ENCODE measurements at regions not wholly inside any gene's neighbourhood (a gene's known extent, or its start where the extent isn't known, plus 50 kb on each side); places are given as distances from the start of the nearest gene placed in this dataset.

DNA sequence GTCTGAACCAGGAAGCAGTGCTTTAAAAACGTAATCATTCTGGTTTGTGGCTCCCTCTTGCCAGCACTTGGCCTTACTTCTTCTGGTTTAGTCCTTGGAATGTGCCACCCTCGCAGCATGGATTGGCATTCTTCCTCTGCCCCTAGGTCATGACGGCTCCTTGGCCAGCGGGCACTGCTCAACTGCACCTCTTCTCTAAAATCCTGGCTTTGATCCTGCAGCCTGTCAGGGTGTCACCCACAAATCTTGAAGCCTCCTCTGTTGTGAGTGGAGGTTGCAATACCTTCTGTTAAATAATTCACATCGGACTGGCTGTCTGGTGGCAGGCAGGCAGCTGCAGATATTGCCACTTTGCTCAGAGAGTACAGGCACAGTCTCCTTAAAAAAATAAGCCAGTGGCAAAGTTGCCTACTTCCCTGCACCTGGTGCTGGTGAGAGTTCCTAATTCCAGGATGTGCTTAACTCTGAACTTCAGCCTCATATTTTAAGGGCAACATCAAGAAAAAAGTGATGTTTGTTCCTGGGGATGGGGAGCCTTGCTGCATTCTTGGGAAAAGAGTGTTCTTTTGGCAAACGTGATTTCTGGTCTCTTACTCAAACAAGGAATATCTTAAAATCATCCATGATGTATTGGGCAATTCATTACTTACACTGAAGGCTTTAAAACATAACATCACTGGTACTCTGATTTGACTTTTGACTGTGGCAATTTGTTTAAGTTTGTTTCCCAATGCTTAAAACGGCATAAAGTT, 179.8 kb downstream of the FOXA2 start:
- no peak for DNase-seq (ENCODE audit: low spot score)

DNA sequence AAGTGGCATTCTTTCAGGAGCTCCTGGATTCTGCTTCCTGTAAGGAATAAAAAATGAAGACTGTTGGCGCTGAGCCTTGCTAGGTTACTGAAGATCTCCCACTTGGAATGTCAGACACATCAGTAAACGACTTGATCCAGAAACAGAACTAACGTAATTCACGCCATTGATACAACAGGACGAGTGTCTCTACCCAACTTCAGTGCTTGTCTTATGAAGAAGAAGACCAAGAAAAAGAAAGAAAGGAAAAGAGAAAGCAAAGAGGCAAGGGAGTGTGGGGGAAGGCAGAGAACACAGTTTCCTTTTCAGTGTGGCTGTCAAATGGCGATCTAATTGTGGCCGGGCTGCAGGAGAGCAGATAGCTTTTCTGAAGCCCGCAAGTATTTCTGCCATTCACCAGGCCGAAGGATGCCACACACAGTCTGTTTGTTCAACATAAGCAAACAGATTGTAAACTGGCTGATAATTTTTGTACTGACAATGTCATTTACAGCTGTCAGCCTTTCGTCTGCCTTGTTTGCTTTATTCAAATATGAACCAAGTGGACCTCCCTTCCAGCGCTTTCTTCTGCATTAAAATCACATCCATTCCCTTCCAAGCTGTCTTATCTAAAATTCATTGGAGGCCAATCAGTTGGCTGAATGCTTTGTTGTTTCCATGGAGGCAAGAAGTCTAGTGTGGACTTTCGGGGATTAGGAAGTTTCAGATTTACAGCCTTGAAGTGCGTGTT, 180.6 kb downstream of the FOXA2 start:
- no peak for DNase-seq (ENCODE audit: low spot score)

DNA sequence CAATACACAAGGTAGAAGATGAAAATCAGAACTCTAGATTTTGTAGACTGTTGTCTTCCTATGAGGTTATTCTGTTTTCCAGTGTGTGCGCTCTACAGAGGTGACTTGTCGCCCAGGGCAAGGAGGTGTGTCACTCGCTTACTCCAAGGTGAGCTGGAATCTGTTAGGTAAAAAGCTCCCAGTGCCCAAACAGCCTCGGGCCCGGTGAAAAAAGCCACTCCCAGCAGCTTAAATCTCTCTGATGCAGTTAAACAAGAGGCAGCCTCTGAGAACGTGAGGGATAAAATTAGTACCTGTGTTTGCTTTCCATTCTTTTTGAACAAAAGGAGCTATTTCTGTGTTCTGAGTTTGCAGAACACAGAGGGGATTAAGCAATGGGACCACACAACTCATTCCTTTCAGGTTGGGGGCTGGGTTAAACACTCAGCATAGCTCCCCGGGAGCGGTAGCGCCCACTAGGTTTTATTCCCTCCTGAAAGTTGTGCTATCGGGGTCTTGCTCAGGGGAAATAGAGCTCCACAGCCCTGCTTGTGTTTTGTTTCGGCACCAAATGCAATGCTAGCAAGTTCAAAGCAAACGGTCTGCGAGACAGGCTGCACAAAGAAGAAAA, 181.2 kb downstream of the FOXA2 start:
- DNase-seq (ENCODE audit: low spot score): no peak

DNA sequence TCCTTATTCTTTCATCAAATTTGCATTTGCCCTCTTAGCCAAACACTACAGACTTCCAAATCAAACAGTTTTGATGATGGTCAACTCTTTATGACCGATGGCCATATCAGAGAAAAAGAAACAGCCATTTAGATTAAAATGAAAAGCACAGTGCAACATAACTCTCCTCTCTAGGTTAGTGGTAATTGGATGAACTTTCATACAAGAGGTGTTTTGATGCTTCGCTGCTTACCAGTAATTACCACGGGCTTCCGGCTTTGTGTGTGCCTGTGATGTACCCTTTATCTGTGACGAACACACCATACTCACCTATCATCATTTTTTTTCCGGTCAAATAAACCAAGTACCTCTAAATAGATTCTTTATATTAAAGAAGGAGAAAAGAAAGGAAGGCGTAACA, 181.8 kb downstream of the FOXA2 start:
- DNase-seq (ENCODE audit: low spot score): no peak

DNA sequence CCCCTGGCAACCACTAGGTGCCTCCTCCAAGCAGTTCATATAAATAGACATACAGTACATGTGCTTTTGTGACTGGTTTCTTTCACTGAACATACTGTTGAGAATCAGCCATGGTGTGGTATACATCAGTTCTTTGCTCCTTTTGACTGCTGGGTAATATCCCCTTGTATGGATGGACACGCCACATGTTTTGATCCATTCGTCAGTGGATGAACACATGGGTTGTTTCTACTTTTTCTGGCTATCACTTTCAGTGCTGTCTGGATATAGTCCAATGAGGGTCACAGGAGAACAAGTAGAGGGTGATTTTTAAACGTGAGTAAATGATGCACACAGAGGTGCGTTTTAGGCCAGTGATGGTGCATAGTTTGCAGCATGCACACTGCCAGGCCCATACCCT, 183.9 kb downstream of the FOXA2 start:
- no peak for DNase-seq (ENCODE audit: low spot score)

DNA sequence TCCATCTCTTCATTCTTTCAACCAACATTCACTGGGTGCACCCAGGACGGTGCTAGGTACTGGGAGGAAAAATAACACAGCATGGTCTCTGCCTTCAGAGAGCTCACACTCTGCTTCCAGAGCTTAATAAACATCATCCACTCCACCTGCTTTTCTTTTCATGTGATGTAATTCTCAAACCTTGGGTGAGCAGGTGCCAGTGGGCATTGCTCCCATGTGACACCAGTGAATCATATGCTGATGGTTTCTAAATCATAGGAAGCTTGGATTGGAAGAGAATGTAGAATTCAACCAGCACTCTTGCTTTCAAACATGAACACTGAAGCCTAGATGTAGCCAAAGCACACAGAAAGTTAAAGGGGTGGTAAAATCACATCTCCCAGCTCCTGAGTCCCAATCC, 189.8 kb downstream of the FOXA2 start:
- DNase-seq (ENCODE audit: low spot score): no peak

DNA sequence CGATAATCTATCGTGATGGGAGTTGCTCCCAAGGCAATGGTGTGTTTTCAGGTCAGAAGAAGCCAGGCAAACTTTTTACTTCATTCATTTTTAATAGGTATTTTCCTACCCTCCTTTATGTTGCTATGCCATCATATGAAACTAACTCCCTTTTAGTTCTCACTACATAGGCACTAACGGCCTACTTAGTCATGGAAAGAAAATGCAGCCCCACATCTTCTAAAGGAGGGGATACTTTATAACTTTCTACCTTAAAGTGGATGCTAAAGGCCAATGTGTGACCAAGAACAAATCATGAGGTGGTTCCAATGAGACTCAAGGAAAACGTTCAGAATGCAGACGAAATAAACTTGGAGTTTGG, 193.8 kb downstream of the FOXA2 start:
- no peak for DNase-seq (ENCODE audit: low spot score)

DNA sequence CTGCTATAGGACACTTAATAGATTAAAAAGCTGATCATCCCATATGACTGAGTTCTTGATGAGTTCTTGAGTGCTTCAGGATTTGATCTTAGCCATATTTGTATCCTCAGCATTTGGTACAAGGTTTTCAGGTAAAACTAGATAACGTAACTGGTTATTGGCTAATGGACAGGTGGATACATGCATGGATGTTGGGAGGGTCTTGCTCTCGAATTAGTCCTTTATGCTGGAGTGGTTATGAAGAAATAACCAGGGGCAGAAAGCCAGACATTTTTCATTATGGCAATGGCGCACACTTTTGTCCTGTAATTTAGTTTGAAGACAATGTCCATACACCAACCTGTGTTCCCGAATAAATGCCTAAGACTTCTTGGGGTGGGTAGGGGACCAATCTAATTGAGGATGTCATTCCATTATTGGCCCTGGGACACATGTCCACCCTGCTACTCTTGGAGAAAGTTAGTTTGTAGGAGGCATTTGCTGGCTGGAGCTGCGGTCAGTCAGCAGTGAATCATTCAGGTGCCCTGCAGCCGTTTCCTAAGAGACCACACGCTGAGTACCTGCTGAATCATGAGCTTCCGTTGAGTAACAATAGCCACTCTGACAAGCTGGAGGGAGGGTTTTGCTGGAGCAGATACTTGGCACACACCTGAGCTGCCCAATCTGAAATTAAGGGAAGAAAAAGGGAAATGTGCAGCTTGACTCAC, 194.4 kb downstream of the FOXA2 start:
- no peak for DNase-seq (ENCODE audit: low spot score)

DNA sequence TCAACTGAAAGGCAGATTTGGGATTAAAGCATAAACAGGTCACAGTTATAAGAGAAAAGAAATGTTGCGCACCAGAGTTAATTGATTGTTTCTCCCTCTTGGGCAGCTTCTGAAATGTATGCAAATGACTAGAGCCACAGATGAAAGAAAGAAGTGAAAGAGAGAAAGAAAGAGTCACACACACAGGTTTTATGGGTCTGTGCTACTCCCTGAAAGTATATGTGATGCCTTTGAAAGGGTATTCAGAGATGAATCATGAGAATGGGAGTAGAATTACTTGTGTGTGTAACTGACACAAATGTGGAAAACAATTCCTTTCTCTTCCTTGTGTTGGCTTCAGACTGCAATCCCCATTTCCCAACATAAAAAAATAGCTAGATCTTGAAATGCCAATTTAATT, 196.9 kb downstream of the FOXA2 start:
- DNase-seq (ENCODE audit: low spot score): no peak

DNA sequence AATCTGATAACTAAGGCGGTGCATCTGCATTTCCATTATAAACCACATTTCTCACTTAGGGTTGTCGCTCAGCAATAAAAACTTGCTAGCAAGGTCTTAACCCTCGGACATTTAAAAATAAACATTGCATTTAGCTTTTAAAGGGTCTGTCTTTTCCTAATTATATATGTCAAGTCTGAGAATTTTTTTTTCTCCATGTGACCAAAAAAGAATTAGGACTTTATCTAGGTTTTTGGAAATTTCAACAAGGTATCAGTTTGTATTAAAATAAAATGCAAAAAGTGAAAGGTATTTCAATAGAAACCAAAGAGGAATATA, 198.1 kb downstream of the FOXA2 start:
- DNase-seq (ENCODE audit: low spot score): no peak

DNA sequence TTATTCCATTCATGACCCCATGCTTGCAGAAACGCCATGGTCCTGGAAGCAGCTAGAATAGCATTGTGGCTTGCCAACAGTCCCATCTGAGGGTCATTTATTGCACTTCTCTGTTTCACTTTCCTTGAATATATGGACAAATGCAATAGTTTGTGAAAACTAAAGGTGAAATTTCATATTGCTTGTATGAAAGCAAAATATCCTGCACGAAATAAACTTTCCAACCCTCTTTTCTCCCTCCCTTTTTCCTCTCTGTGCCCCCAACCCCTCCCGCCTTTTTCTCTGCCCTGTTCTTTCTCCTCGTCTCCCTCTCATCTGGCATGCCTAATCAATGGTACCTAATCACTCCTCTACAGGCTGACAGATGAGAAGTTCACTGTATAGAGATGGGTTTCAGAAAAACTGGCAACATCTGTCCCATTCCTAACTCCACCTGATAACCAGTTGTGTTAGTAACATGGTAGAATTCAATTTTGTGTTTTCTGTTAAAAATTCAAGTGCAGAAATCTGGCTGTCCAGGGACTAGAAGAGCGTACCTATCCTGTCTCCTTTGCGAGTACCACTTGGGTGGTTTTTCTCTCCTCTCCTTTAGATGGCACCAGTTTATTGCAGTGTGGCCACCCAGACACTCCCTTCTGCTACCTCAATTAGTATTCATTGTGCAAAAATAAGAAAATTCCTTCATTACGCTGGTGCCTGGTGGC, 198.6 kb downstream of the FOXA2 start:
- no peak for DNase-seq (ENCODE audit: low spot score)

DNA sequence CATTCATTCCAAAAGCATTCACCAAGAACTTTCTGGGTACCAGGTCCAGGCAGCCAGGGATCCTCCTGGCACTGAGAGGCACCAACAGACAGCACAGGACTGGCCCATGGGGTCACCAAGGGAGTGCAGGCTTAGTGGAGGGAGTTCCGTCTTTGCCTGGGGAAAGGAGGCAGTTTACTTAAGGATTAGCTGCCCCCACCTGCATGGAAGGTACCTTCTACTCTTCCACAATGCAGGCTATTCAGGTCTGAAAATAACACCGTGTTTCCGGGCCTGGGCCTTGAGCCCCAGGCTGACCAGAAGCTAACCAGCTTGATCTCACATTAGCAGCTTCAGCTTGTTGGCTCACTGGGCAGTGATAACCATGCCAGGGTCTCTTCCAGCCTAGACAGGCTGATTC, 199.4 kb downstream of the FOXA2 start:
- DNase-seq (ENCODE audit: low spot score): no peak

DNA sequence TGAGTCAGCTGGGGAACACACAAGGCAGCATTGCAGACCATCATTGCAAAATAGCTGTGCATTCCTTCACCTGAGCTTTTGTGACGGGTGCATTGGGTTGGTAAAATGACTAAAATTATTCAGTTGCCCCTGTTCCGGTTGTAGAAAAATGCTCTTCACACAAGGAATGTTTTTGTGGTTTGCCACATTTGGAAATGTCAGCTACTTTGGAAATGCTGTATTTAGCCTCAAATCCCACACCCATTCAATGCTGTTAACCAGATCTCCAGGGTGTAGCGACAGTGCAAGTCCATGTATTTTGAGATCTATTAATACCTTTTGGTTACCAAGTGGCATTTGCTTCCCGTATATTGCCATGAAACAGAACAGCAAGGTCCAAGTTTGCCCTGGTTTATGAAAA, 201.2 kb downstream of the FOXA2 start:
- DNase-seq (ENCODE audit: low spot score): no peak

DNA sequence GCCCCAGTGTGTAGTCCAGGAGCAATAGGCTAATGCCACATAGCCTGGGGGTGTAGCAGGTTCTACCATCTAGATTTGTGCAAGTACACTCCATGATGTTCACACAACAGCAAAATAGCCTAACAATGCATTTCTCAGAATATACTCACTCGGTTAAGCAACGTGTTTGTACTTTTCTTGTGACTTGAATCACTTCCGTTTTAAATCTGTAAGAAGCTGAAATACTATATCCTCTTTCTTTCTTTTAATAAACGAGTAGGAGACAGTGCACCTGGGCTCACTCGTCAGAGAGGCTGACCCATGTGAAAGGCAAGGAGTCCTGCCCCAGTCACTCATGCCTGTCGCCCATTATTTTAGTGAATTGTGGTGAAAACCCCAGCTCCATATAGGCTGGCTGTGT, 201.6 kb downstream of the FOXA2 start:
- no peak for DNase-seq (ENCODE audit: low spot score)

DNA sequence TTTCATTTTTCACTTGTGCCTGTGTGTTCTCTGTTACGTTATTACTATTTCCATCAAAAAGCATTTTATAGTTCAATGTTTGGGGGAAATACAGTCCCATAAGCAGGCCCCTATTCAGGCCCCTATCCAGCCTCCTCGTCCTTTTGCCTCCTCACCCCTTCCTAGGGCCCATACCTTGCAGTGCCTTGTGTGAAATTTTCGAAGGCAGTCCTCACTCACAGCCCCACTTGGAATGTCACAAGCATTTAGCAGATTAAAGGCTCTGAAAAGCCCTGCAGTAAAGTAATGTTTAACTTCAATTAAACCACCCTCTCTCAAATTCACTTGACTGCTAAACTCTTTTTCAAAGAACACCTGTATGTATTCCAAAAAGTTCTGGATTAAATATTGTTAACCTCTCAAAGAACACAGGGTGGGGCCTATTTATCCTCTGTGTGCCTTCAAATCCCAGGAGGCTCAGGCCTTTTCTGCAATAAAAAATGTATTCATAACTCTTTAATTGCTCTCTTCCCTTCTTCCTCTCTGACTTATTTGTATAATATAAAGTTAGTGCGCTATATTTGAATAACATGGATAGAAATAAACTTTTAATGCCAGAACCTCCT, 202.5 kb downstream of the FOXA2 start:
- DNase-seq (ENCODE audit: low spot score): no peak

DNA sequence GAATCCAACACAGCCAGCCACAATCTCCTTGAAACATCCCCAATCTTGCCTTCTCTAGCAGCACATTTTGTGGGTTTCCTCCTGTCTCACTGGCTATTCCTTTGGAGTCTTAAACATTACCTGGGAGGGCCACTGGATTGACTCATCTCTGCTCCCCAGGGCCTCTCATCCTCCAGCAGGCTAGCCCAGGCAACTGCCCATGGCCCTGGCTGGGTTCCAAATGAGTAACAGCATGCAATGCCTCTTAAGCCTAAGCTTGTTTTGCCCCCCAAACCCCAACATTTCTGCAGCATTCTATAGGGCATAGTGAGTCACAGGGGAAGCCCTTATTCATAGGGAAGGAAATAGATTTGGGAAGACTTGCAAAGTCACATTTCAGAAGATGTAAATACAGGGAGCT, 204.9 kb downstream of the FOXA2 start:
- DNase-seq (ENCODE audit: low spot score): no peak

DNA sequence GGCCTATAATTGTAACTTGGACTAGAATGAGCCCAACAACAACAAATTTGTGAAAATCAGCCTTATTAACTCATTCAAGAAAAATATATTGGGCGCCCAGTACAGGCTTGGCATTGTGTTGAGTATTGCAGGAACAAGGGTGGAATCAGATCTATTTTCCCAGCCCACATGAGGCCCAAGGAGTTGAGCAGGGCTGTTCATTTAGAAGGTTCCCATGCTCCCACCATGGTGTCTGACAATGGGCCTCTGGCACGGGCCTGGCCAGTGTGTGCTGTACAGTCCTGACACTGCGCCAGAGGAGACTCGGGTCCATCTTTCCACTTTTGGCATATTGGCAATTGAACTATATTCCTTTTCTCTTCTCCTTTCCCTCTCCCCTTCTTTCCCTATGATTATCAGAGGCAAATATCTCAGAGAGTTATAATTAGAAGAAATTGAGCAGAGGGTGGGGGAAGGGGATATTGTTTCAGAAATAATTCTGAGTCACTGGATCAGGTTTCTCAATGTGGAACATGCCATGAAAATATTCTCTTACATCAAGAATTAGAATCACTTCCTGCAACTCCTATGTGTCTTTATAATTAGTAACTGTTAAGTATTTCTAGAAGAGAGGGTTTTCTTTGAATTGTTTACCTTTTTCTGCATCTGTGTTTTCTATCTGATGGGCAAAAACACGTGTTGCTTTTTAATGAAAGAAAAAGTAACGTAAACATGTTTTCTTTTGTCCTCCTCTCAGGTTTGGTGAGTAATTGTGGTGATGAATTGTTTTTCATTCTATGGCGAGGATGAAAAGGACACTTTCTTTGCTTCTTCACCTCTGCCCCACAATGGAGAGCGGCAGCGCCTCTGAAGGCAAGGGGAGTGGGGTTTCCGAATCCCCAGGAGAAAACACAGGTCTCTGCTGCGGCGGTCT, 209.4 kb downstream of the FOXA2 start:
- no peak for DNase-seq (ENCODE audit: low spot score)

DNA sequence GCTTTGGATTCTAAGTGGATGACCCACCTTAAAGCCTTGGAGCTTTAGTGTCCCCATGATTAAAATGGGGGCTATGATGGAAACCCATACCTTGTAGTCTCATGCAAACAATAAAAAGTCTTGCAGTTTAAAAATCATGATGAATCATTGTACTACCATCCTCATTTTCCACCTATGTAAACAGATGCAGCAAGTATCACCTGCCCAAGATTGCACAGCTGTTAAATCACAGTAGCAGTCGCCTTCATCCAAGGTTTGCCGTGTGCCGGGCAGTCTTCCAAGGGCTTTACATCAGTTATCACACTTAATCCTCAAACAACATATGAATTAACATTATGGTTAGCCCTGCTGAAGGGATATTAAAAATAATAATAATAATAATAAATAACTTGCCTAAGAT, 210.3 kb downstream of the FOXA2 start:
- no peak for DNase-seq (ENCODE audit: low spot score)

DNA sequence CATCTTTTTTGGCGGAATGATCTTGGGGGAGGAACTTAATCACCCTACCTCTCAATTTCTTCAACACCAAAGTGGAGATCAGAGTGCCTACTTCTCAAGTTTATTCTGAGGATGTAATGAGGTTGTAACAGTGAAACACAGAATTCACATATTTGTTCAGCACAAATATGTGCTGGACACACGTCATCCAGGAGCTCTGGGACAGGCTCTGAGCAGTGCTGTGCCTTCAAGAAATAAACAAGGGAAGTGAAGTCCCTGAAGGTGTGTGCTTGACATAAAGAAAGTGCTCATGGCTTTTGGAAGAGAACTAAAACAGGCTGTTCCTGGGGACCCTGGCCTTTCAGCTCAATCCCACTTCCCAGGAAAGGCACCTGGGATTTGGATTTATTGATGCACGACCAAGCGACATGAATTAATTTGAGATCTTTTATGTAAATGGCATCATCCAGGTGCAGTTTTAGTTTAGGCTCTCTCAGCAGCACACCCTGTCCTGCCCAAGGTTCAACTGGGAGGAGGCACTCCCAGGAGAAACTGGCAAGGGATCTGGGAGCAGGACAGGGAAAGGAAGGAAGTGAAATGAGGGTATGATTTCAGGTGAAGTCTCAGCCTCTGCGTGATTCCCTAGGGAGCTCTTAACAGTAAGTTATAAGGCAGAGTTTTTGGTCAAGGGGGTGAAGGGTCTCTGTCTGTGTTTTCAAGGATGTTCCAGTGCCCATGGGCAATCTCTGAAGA, 211.0 kb downstream of the FOXA2 start:
- no peak for DNase-seq (ENCODE audit: low spot score)

DNA sequence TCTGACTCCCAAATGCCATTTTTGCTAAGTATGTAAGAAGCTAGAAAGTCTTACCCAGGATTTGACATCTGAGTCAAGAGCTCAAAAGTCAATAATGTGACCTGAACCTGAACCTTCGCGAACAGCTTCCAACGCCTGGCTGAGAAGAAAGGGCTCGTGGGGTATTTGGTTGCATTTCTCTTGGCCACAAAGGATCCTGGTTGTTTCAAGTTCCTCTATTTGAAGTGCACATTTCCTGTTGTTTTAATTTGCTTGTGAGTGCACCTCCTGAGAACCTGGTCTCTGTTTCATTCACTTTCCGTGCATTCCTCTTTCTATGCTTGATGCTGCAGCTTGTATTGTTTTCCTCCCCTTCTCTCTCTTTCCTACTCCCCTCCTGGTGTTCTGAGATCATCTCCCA, 212.5 kb downstream of the FOXA2 start:
- DNase-seq (ENCODE audit: low spot score): no peak
